Ramos (cell line): ENCODE measurements at regions not wholly inside any gene's neighbourhood (a gene's known extent, or its start where the extent isn't known, plus 50 kb on each side); places are given as distances from the start of the nearest gene placed in this dataset.
"Not testable (repeated sequence)": the region's sequence is repeated elsewhere in the genome, so short reads cannot be mapped to it uniquely, and the experiment has no call there.

Experiments
- in situ Hi-C: fragments of 300-500 bp; cut with MboI; formaldehyde crosslinking; loops from one replicate; pipeline ENCODE4 v1.14.3; 2022; ENCODE audit warnings: low sequenced_read_pairs; ENCODE audit not compliant: unreplicated experiment

DNA sequence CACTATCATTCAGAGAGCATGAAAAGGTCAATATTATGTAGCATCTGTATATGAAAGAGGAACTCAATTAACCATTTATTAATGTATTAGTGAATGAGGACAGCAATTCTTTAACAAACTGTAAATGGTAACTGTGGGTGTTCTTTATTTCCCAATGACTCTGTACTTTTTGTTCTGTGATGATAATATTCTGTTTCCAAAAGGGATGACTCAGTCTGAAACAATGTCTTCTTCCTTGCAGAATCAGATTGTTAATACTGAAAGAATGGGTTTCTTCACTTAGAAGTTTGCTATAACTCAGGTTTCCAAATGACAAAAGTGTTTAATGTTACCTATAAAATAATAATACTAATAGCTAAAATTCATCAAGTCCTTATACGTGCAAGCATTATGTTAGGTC lies 1518.7 kb upstream of the WWC1 start:
- in situ Hi-C loops: no loop called here

- in situ Hi-C loops: no loop called here
Observed at GRCh38 chr5:166781737-166782136, 1509.7 kb upstream of the WWC1 start.

GRCh38 chr5:166784545-166785078 lies 1506.8 kb upstream of the WWC1 start:
- in situ Hi-C loops: no loop called here

GRCh38 chr5:166786178-166786577 lies 1505.3 kb upstream of the WWC1 start:
- in situ Hi-C loops: no loop called here

- in situ Hi-C loops: no loop called here
Observed at GRCh38 chr5:166786889-166787288, 1504.6 kb upstream of the WWC1 start.

DNA sequence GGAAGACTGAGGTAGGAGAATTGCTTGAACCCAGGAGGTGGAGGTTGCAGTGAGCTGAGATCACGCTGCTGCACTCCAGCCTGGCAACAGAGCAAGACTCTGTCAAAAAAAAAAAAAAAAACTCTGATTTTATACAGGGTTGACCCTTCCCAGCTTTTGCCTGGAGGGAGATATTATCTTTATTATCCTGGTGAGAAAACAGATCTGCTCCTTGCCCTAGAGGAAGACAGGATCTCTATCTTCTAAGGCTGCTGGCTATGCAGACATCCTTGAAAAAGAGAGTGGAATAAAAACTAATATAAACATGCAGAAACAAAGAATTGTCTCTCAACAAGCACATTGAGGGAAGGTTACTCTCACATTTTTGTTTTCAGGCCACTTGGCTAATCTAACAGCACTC lies 1503.4 kb upstream of the WWC1 start:
- in situ Hi-C loops: no loop called here

DNA sequence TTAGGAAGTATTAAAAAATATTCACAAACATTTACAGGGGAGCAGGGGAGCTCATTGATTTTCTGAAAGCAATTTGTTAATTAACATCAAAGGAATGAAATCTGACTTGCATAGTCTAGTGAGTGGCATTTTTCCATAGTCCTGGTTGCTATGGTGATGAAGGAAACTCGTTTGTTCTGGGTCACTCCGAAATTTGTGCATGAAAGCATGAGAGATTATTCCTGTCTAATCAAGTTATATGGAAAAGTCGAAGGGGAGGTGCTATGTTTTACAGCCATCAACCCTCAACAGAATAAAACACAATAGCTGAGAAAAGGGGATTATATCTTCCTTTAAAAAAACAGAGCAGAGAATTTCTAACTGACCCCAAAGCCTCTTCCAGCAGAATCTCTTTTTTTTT lies 1495.7 kb upstream of the WWC1 start:
- in situ Hi-C loops: no loop called here

GRCh38 chr5:166803058-166803457 lies 1488.4 kb upstream of the WWC1 start:
- in situ Hi-C loops: no loop called here

DNA sequence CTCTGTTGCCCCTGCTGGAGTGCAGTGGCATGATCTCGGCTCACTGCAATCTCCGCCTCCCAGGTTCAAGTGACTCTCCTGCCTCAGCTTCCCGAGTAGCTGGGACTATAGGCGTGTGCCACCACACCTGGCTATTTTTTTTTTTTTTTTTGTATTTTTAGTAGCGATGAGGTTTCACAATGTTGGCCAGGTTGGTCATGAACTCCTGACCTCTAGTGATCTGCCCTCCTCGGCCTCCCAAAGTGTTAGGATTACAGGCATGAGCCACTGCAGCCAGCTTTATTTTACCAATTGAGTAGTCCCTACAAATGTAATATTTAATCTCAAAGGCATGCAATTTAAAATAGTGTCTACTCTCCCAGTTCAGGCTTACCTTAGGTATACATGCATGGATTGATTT lies 1487.2 kb upstream of the WWC1 start:
- in situ Hi-C loops: not testable (repeated sequence)

GRCh38 chr5:166804693-166805092 lies 1486.8 kb upstream of the WWC1 start:
- in situ Hi-C loops: not testable (repeated sequence)

DNA sequence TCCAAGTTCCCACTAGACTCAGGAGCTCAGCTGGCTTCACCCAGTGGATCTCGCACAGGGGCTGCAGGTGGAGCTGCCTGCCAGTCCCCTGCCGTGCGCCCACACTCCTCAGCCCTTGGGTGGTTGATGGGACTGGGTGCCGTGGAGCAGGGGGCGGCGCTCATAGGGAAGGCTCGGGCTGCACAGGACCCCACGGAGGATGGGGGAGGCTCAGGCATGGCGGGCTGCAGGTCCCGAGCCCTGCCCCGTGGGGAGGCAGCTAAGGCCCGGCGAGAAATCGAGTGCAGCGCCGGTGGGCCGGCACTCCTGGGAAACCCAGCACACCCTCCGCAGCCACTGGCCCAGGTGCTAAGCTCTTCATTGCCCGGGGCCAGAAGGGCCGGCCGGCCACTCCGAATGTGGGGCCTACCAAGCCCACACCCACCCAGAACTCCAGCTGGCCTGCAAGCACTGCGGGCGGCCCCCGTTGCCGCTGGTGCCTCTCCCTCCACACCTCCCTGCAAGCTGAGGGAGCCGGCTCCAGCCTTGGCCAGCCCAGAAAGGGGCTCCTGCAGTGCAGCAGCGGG lies 1481.3 kb upstream of the WWC1 start:
- in situ Hi-C loops: not testable (repeated sequence)

GRCh38 chr5:166810721-166811120 lies 1480.7 kb upstream of the WWC1 start:
- in situ Hi-C loops: no loop called here

DNA sequence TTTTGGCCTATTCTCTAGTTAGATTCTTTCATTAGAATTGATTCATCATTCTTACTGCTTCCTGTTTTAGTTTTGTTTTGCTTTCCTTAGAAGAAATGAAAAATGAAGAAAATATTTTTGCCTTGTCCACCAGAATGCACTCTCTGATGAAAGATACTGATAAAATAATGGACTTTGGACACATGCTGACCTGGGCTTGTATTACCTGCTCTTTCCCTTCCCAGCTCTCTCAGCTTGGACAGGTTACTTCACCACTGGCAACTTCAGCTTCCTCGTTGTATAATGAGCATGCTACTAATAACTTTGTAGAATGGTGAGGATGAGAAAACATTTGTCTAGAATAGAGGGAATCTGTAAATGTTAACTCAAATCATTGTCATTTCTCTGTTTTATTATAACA lies 1468.1 kb upstream of the WWC1 start:
- in situ Hi-C loops: no loop called here

DNA sequence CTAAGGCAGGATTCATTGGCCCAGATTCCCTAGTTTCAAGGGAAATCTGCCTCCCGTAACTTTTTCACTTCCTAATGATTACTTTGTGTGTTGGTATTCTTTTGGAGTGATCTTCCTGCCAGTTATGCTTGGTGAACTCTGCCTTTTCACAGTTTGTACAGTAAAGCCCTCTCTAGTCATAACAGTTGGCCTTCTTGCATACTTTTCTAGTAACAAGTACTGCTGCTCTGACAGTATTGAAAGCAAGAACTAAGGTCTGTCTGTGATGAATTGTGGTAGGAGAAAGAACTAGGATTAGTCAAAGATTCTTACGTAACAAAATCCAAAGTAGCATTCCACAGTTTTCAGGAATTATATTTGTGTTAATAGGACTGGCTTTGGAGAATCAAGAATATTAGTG lies 1457.2 kb upstream of the WWC1 start:
- in situ Hi-C loops: no loop called here

DNA sequence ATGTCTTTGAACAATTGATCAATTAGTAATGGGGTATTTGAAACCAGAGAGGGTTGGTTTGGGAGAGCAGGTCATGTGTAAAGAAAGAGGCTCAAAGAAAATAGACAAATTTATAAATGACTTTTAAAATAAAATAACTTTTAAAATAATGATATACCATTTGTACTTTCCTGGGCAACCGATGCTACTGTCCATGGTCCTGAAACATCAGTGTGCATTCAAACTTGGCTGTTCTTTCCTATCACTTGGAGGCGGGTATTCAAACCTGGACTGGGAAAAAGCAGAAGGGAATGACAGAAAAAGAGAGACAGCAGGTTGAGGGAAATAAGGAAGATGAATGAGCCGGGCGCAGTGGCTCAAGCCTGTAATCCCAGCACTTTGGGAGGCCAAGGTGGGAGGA lies 1446.4 kb upstream of the WWC1 start:
- in situ Hi-C loops: no loop called here

DNA sequence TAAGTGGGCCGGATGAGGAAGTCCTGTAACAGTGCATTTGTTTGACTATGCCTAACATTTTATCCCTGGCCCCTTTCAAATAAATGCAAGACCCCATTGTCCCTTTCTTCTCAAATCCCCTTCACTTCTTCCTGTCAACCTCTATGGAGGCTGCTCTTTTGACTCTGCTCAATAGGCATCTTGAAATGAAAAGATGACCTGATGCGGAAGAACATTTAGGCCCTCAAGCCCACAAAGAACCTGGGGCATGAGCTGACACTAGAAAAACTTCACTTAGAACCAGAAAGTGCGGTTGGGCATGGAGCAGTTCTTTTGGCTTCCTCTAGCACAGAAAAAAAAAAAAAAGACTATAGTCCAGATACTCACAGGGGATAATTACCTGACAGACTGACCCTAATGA lies 1434.7 kb upstream of the WWC1 start:
- in situ Hi-C loops: no loop called here

- in situ Hi-C loops: no loop called here
Observed at GRCh38 chr5:166860426-166860825, 1431.0 kb upstream of the WWC1 start.

DNA sequence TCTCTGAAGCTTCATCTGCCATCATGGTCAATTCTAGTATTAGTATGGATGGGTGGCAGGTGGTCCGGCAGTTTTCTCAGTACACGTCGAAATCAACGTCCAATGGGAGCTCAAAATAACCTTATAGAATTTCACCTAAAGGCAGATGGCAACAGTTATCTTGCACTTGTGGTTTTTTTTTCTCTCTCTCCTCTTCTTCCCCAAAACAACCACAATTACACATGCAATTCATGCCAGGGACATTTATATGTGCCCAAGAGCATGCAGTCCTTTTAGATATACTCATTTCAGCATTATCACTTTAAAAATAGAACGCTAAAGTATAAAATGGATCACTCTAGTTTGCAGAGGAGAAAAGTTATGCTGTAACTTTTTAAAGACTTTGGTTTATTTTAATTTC lies 1428.9 kb upstream of the WWC1 start:
- in situ Hi-C loops: no loop called here

- in situ Hi-C loops: no loop called here
Observed at GRCh38 chr5:166865206-166865605, 1426.2 kb upstream of the WWC1 start.

DNA sequence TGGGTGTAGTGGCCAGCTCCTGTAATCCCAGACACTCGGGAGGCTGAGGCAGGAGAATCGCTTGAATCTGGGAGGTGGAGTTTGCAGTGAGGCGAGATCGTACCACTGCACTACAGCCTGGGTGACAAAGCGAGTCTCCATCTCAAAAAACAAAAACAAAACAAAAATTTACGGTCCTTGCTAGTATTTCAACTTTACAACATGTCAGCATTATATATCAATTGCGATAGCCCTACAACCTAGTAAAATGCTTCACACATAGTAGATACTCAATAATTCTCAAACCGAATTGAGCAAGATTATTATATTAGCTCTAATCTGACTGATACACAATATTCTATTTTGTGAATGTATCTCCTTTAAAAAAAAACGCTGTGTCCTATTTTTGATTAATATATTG lies 1411.0 kb upstream of the WWC1 start:
- in situ Hi-C loops: no loop called here

DNA sequence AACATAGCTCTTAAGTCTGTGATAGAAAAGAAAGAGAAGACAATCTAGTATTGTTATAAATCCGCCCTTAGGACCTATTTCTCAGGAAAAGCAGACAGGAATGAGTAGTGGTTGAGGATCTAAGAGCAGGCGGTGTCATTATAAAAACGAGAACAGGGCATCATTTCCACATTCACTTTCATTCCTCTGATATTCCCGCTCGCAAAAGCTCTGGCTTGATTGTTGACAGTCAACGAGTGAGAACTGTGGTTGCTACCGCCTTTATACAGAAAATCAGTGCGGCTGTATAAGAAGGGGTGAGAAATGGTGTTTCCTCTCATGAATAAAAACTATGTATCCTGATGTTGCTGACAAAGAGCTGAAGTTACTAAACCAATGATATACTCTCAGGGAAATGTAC lies 1409.6 kb upstream of the WWC1 start:
- in situ Hi-C loops: no loop called here

DNA sequence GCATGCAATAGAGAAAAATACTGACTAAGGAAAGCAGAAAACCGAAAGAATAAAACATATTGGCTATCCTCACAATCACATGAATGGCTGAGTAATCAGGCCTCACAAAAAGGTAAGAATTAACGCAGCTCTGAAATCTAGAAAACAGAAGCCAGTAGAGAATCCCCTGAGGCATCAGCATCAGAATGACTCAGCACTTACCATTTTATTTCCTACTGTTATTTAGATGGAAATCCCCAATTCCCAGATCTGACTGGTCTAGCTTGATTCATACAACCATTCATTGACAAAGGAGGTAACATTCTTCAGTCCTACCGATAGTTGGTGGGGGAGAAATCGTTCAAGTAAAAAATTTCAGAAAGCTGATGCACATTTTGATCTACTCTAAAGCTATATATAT lies 1408.4 kb upstream of the WWC1 start:
- in situ Hi-C loops: no loop called here

DNA sequence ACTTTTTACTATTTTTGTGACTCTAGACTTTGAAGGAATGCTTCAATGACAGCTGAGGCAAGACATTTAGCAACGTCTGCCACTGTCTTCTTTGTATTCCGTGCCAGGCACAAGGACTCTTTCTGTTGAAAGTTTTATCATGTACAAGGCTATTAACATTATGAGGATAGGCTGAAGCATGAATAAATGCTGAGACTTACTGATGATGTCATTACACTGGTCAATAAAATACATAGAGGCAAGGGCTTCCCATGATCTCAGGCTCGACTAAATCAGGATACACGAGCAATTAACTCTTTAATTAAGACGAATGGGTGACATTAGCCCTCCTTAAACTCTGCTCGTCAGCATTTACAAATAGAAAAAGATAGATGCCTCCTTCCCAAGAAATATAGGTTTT lies 1393.3 kb upstream of the WWC1 start:
- in situ Hi-C loops: no loop called here
